ENCODE measurements at regions not wholly inside any gene's neighbourhood (a gene's known extent, or its start where the extent isn't known, plus 50 kb on each side); places are given as distances from the start of the nearest gene placed in this dataset.

DNA sequence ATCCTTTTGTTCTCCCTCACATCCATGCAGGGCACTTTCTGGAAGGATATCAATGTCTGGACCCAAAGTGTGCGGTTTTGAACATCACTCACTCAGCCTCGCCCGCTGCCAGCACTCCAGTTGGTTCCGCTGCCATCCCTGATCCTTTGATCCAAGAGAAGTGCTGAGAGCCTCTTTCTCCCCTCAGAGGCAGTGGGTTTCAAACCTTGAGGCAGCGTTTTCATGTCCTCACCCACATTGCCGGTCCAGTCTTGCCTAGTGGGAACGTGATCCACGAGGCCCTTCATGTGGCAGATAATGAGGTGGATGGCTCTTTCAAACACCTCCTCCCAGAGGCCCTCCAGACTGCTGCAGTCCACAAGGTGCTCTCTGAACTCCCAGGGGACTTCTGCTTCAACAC is 122.2 kb downstream of the ACTL8 start:
- no peak for DNase-seq

DNA sequence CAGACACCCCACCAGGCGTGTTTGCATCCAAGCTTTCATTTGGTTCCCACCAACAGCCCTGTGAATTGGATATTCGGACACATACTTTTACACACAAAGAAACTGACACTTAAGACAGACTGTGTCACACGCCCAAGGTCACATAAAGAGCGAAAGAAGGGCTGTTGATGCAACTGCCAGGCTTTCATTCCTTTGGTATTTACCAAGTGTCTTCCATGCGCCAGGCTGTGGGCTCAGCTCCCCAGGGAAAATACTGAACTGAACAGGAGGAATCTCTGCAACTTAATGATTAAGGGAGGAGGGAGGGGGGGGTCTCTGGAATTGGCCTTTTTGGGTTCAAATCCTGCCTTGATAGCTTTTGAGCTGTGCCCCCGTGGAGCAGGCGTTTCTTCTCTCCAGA is 122.8 kb downstream of the ACTL8 start:
- DNase-seq = no peak

GRCh38 chr1:17878837-17879236 is 123.7 kb downstream of the ACTL8 start:
- DNase-seq = no peak

DNA sequence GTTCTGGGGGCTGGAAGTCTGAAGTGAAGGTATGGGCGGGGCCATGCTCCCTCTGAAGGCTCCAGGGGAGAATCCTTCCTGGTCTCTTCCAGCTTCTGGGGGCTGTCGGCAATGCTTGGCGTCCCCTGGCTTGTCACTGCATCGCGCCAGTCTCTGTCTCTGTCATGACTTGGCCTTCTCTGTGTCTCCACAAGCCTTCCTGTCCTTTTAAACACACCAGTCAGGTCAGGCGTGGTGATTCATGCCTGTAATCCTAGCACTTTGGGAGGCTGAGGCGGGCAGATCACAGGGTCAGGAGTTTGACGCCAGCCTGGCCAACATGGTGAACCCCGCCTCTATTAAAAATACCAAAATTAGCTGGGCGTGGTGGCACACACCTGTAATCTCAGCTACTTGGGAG is 125.3 kb downstream of the ACTL8 start:
- no peak for DNase-seq

DNA sequence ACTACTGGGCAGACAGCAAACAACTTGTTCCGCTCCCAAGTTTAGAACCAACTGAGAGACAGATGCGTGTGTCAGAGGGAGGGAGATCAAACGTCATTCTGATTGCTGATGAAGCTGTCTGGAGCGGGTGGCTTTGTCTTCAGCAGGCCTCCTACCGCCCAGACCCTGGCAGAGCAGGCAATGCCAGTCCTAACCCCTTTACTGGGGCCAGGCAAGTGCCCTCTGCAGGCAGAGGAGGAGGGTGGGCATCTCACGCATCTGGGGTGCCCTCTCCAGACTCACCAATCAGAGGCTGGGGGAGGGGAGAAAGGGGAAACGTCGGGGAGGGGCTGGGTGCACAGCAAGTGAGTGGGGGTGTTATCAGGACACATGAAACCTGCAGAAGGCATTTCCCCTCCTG is 126.6 kb downstream of the ACTL8 start:
- DNase-seq = peak; percentile 19

- DNase-seq = no peak
Measured at GRCh38 chr1:17883136-17883535, 128.0 kb downstream of the ACTL8 start.

GRCh38 chr1:17883662-17884395 is 128.7 kb downstream of the ACTL8 start:
- DNase-seq = no peak

DNA sequence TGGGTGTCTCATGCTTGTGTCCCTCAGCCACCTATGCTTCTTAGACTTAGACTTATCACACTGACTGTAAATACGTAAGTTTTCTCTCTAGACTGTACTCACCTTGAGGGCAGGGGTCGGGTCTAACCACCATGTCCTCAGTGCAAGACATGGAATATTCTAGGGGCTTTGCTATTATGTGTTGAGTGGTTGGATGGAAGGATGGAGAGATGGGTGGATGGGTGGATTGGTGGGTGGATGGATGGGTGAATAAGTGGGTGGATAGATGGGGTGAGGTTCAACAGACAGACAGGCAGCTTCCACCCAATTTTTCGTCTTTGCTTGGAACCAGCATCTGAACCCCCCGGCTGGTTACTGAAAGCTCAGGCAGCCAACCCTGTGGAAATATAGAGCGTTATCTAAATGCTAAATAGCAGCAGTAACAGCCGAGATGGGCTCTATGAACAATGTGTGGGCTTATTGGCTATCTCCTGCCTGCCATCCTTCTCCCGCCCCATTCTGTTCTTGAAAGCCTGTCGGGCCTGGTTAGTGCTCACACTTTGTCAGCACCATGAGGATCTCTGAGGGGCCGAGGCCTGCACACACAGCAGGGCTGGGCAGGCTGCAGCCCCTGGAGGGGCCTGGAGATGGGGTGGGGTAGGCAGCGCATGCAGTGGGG is 130.7 kb downstream of the ACTL8 start:
- DNase-seq = no peak

- no peak for DNase-seq
Measured at GRCh38 chr1:17886386-17886785, 131.3 kb downstream of the ACTL8 start.

DNA sequence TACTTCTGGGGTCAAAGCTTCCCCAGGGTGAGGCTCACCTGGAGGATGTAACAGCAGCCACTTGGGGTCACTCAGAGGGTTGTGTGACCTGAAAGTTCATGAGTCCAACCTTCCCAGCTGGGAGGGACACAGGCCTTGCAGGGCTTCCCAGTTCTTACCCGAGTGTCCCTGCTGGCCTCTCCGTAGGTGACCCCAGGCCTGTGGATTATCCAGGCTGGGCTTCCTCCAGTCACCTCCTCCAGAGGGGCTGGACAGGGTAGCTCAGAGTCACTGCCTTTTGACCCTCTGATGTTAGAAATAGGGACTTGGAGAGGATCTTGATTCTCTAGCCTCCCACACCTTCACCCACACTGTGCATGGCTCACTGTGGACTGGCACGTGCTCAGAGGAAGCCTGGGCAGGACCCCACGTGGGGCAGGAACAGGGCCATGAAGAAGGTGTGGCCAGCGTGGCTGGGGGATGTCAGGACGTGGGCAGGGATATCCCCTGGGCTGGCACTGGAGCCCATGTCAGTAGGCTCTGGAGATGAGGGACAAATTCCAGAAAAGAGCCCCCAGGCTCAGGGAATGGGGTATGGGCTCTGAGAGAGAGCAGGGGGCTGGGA is 131.8 kb downstream of the ACTL8 start:
- DNase-seq = no peak

DNA sequence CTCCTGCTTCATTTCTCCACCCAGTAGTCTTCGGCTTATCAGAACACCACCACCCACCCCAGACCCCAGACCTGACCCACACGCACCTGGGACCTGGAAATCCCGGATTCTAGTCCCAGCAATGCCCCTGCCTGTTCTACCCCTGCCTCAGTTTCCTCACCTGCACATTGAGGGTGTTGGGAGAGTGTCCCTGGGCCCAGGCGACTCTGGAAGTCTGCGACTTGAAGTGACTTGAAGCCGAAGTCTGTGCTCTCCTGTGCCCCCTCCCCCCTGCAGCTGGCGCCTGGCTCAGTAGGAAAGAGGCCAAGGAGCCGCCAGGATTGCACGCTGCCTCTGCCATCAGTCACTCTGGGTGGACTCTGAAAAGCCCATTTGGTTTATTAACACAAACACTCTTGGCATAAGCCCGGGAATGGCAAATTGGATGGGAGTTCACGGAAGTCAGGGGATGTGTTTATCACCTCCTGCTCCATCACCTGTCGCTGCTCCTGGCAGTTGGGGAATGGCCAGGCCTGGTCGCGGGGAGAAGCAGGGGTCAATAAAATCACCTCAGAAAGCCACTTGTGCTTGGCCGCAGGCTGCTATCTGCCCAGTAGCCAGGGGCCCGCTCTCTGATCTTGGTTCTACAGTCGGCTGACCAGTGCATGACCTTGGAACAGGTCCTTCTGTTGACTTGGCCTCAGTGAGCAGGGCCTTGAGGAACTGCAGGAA is 132.7 kb downstream of the ACTL8 start:
- peak; percentile 46 for DNase-seq

GRCh38 chr1:17890056-17890814 is 135.1 kb downstream of the ACTL8 start:
- no peak for DNase-seq

DNA sequence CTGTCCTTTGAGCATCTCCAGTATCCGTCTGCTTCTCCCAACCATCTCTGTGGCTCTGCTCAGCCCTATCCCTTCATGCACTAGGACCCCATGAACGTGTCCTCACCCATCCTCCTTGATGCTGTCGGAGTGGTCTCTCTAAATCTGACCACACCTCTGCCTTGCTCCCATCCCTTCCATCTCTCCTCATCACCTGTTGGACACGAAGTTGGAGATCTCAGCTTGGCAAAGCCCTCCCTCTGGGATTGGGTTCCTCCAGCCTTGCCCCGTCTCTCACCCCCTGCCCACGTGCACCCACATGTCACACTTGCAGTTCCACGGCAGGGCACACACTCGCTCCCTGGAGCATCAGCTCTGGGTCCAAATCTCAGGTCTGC is 135.7 kb downstream of the ACTL8 start:
- no peak for DNase-seq

- no peak for DNase-seq
Measured at GRCh38 chr1:17891205-17892110, 136.3 kb downstream of the ACTL8 start.

DNA sequence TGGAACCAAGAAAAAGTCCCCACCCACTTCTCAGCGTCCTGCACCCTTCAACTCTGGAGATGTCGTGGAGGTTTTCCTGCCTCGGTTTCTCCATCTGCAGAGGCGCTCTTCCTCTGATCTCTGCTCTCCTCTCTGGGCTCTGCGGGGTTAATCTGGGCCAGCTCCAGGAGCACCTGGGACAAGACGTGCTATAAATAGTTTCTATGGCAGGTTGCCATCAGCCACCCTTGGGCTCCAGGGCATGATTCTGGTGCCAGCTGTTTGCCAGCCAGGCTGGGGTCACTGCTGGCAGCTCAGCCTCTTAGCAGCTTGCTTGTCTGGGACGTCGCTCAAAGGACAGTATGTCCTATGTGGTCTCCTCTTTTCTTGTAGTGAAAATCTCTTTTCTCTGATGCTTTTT is 137.1 kb downstream of the ACTL8 start:
- no peak for DNase-seq

DNA sequence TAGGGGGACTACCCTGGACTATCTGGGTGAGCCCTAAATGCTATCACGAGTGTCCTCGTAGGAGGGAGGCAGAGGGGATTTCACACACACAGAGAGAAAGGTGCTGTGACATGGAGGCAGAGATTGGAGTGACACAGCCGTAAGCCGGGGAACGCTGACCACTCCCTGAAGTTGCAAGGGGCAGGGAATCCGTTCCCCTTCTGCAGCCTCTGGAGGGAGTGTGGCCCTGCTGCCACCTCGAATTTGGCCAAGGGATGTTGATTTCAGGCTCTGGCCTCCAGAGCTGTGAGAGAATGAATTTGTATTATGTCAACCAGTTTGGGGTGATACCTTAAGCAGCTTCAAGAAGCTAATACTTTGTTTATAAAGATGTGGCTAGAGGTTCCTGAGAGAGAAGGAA is 137.7 kb downstream of the ACTL8 start:
- no peak for DNase-seq

GRCh38 chr1:17893891-17894631 is 138.9 kb downstream of the ACTL8 start:
- DNase-seq = no peak

- no peak for DNase-seq
Measured at GRCh38 chr1:17895401-17895800, 140.3 kb downstream of the ACTL8 start.

DNA sequence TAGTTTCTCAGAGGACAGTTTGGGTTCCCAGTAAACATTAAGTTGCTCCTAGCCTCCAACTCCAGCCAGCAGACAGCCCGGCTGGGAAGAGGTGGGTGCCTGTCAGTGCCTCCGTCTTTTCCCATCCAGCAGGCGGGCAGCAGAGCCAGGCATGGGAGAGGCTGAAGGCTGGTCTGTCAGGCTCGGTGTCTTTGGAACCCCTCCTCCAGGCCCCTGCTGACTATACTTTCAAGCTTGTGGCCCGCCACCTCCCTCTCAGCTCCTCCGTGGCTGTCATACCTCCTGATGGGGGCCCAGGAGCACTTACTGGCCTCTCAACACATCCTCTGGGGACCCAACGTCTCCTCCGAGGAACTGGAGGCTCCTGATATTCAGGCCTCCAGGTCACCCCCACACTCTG is 140.9 kb downstream of the ACTL8 start:
- no peak for DNase-seq

GRCh38 chr1:17903386-17903785 is 148.3 kb downstream of the ACTL8 start:
- DNase-seq = no peak

GRCh38 chr1:17904290-17904689 is 149.2 kb downstream of the ACTL8 start:
- no peak for DNase-seq

All from NCI-H82 (cell line).